Parathyroid adenoma (tissue), 2 donors: ENCODE measurements at regions not wholly inside any gene's neighbourhood (a gene's known extent, or its start where the extent isn't known, plus 50 kb on each side); places are given as distances from the start of the nearest gene placed in this dataset.
"Not testable (repeated sequence)": the region's sequence is repeated elsewhere in the genome, so short reads cannot be mapped to it uniquely, and the experiment has no call there.

ENCODE experiments used
- H2AFZ ChIP-seq: fragments of 300-600 bp; sonication (generic); one replicate; pipeline ENCODE4 v1.7.0; 2017; ENCODE audit warnings: antibody characterized with exemption, mild to moderate bottlenecking
- H3K27ac ChIP-seq: fragments of 300-600 bp; sonication (generic); one replicate; pipeline ENCODE4 v1.7.0; 2017
- H3K27me3 ChIP-seq: fragments of 300-600 bp; sonication (generic); one replicate; pipeline ENCODE4 v1.7.0; 2017; ENCODE audit warnings: low read length; ENCODE audit not compliant: control insufficient read depth, insufficient read depth
- H3K36me3 ChIP-seq: fragments of 300-600 bp; sonication (generic); one replicate; pipeline ENCODE4 v1.7.0; 2017; ENCODE audit warnings: low read length; ENCODE audit not compliant: control insufficient read depth, insufficient read depth
- H3K4me1 ChIP-seq: fragments of 300-600 bp; sonication (generic); one replicate; pipeline ENCODE4 v1.7.0; 2017; ENCODE audit warnings: control low read depth
- H3K4me2 ChIP-seq: fragments of 300-600 bp; sonication (generic); one replicate; pipeline ENCODE4 v1.7.0; 2017; ENCODE audit warnings: low read length
- H3K4me3 ChIP-seq: fragments of 300-600 bp; sonication (generic); one replicate; pipeline ENCODE4 v1.7.0; 2017; ENCODE audit warnings: low read depth, low read length
- H3K79me2 ChIP-seq: fragments of 300-600 bp; sonication (generic); one replicate; pipeline ENCODE4 v1.7.0; 2017; ENCODE audit warnings: control low read depth
- H3K9ac ChIP-seq: fragments of 300-600 bp; sonication (generic); one replicate; pipeline ENCODE4 v1.7.0; 2017; ENCODE audit warnings: mild to moderate bottlenecking
- H3K9me3 ChIP-seq: fragments of 300-600 bp; sonication (generic); one replicate; pipeline ENCODE4 v1.7.0; 2017; ENCODE audit warnings: low read length; ENCODE audit not compliant: control insufficient read depth
- TF ChIP-seq, protein P1 (sequence below): fragments of 300-600 bp; sonication (generic); IDR thresholded peaks from one replicate; pipeline ENCODE4 v1.7.0; 2017; ENCODE audit warnings: antibody characterized with exemption, mild to moderate bottlenecking
- donor health status: primary hyperparathyroidism.

DNA sequence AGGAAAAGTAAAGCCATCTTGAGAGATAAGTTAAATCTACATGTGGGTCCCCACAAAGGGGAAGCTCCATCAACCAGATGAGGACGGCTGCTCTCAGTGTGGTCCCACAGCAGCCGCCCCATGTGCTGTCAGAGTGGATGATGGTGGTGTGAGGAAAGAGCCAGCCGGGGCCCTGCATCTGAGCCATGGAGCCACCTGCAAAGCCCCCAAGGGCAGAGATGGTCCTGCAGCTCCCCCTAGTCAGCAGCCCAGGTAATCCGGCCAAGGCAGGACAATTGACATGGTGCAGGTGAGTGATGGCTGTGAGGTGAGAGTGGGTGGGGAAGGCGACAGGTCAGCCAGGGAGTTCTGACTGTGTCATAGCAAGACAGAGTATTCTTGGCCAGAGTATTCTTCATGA is 458.8 kb downstream of the ICE1 start:
- Histone ChIP-seq H3K9me3 (no peaks in the 10 kb centered on the region), H3K9ac (no peak overlapping the region), H3K4me3 (no peak overlapping the region), H3K36me3 (no peaks in the 10 kb centered on the region), H3K27me3 (no peaks in the 10 kb centered on the region), H3K4me1 (no peaks in the 10 kb centered on the region), H3K4me2 (no peak overlapping the region), H3K79me2 (no peaks in the 10 kb centered on the region), H3K27ac (no peak overlapping the region), H2AFZ (no peak overlapping the region)
- TF ChIP-seq, protein P1, sequence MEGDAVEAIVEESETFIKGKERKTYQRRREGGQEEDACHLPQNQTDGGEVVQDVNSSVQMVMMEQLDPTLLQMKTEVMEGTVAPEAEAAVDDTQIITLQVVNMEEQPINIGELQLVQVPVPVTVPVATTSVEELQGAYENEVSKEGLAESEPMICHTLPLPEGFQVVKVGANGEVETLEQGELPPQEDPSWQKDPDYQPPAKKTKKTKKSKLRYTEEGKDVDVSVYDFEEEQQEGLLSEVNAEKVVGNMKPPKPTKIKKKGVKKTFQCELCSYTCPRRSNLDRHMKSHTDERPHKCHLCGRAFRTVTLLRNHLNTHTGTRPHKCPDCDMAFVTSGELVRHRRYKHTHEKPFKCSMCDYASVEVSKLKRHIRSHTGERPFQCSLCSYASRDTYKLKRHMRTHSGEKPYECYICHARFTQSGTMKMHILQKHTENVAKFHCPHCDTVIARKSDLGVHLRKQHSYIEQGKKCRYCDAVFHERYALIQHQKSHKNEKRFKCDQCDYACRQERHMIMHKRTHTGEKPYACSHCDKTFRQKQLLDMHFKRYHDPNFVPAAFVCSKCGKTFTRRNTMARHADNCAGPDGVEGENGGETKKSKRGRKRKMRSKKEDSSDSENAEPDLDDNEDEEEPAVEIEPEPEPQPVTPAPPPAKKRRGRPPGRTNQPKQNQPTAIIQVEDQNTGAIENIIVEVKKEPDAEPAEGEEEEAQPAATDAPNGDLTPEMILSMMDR: no peak

DNA sequence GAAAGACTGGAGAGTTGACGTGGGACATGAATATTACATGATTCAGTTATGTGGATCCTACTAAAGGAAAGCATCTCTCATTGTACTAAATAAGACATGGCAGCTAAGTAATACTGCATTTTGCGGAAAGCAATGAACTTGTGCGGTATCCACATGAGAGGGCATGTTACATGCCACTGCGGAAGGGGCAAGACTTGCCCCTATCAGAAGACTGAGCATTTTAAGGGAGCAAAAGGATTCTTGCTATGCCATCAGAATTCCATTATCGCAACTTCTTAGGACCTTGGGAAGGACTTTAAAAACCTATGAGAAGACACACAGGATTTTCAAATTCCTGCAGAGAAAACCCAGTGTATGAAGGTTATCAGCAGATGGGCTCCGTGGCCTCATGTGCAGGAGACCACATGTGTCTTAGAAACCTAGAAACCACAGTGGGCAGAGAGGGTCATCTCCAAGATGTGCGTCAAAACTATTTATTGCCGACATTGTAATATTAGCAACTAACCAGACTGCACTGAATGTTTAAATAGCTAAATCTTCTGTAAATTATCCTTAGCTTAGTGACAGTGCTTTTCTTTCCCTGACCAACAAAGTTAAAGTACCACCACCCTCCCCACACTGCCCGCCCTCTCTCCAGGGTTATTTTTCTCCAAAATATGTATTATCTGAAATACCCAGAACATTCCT is 457.7 kb downstream of the ICE1 start:
- H3K4me3 ChIP-seq: no peak overlapping the region
- H3K36me3 ChIP-seq: no peaks in the 10 kb centered on the region
- H3K9me3 ChIP-seq: no peaks in the 10 kb centered on the region
- no peaks in the 10 kb centered on the region for H3K79me2 ChIP-seq
- H3K27ac ChIP-seq: no peak overlapping the region
- TF ChIP-seq, protein P1: no peak
- H2AFZ ChIP-seq: no peak overlapping the region
- H3K4me1 ChIP-seq: no peaks in the 10 kb centered on the region
- H3K4me2 ChIP-seq: no peak overlapping the region
- H3K9ac ChIP-seq: no peak overlapping the region
- no peaks in the 10 kb centered on the region for H3K27me3 ChIP-seq

DNA sequence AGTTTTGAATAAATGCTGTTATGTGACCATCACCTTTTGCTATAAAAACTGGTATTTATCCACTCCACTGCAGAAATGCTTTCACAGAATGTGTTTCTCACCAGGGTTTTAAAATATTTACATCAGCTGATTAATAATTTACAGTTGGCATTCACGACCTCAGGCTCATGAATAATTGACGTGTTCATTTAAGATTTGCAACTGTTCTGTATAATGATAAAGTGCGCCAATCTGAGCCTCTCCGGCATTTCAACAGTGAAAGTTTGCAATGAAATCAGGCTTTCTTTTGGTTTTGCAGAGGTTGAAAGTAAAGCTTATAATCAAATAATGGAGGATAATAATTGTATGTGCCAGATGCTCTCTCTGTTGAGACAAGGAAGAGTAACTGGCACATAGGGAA is 434.9 kb downstream of the ICE1 start:
- Histone ChIP-seq H3K9me3 (no peaks in the 10 kb centered on the region), H3K4me2 (no peak overlapping the region), H3K36me3 (no peaks in the 10 kb centered on the region), H3K4me1 (no peaks in the 10 kb centered on the region), H3K27ac (no peak overlapping the region), H2AFZ (no peak overlapping the region), H3K79me2 (no peaks in the 10 kb centered on the region), H3K27me3 (no peaks in the 10 kb centered on the region), H3K9ac (no peak overlapping the region), H3K4me3 (no peak overlapping the region)
- TF ChIP-seq, protein P1: no peak

DNA sequence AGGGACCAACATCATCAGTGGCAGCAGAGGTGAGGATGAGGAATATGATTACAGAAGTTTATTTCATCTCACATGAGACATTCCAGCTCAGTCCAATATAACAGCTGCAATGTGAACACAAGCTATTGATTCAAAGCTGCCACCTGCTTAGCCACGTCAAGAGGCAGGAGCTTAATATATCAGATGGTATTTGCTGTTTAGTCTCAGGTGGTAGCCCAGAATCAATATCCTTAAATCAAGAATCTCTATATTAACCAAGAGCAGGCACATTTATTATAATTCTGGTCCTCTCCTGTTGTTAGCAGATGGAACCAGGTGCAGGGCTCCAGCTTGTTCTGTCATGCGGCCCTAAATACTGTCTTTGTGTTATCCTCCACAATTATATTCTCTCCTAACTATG is 431.6 kb downstream of the ICE1 start:
- Histone ChIP-seq H3K27me3 (no peaks in the 10 kb centered on the region), H3K79me2 (no peaks in the 10 kb centered on the region), H2AFZ (no peak overlapping the region), H3K4me3 (no peak overlapping the region), H3K4me1 (no peaks in the 10 kb centered on the region), H3K9ac (no peak overlapping the region), H3K36me3 (no peaks in the 10 kb centered on the region), H3K4me2 (no peak overlapping the region), H3K9me3 (no peaks in the 10 kb centered on the region), H3K27ac (no peak overlapping the region)
- TF ChIP-seq, protein P1: no peak

DNA sequence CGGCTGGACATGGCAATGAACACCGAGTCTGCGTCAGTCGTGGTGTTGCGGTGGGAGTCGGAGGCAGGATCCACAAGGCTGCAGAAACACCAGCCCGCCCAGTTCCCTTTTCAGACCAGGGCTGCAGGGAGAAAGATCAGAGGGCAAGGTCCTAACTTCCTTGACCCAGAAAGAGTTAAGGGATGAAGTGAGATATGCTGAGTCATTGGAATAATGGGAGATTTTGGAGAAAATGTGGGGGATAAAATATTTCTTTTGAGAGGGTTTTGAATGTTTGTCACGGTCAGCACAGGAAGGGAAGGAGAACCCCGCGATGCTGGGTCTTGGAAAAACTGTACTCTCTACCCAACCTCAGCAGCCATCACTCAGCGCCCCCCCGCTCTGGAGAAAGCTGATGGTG is 416.0 kb downstream of the ICE1 start:
- Histone ChIP-seq H3K4me3 (no peak overlapping the region), H3K9me3 (no peaks in the 10 kb centered on the region), H3K4me2 (no peak overlapping the region), H3K4me1 (no peaks in the 10 kb centered on the region), H2AFZ (no peak overlapping the region), H3K27ac (no peak overlapping the region), H3K9ac (no peak overlapping the region), H3K79me2 (no peaks in the 10 kb centered on the region), H3K27me3 (no peaks in the 10 kb centered on the region), H3K36me3 (no peaks in the 10 kb centered on the region)
- TF ChIP-seq, protein P1: no peak

DNA sequence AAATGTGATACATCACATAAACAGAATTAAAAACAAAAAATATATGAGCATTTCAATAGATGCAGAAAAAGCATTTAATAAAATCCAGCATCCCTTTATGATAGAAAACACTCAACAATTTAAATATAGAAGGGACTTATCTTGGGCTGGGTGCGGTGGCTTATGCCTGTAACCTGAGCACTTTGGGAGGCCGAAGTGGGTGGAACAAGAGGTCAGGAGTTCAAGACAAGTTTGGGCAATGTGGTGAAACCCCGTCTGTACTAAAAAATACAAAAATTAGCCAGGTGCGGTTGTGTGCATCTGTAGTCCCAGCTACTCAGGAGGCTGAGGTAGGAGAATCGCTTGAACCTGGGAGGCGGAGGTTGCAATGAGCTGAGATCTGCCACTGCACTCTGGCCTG is 409.1 kb downstream of the ICE1 start:
- H3K4me1 ChIP-seq, H3K36me3 ChIP-seq, H3K27ac ChIP-seq, H3K9me3 ChIP-seq, H3K4me3 ChIP-seq, H3K9ac ChIP-seq, H3K4me2 ChIP-seq, H3K27me3 ChIP-seq, H3K79me2 ChIP-seq, H2AFZ ChIP-seq: not testable (repeated sequence)
